ENCODE measurements at regions not wholly inside any gene's neighbourhood (a gene's known extent, or its start where the extent isn't known, plus 50 kb on each side); places are given as distances from the start of the nearest gene placed in this dataset.

DNA sequence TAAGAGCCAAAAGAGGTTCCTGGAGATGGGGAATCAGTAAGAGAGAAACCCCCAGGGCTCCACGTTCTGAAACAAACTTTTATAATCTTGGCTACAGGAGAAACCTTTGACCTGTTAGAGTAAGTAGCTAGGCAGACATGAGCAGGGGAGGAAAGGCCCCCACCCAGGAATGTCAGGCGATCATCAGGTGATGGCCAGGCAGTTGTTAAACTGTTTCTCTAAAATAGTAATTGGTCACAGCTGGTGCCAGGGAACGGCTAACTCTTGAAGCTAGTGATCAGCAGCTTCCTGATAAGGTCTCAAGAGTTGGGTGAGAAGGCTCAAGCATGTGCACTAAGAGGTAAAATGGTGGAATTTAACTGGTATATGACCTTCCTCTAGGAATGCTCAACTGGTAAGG is 263.8 kb downstream of the HDGFL1 start:
- TF ChIP-seq, protein P1, sequence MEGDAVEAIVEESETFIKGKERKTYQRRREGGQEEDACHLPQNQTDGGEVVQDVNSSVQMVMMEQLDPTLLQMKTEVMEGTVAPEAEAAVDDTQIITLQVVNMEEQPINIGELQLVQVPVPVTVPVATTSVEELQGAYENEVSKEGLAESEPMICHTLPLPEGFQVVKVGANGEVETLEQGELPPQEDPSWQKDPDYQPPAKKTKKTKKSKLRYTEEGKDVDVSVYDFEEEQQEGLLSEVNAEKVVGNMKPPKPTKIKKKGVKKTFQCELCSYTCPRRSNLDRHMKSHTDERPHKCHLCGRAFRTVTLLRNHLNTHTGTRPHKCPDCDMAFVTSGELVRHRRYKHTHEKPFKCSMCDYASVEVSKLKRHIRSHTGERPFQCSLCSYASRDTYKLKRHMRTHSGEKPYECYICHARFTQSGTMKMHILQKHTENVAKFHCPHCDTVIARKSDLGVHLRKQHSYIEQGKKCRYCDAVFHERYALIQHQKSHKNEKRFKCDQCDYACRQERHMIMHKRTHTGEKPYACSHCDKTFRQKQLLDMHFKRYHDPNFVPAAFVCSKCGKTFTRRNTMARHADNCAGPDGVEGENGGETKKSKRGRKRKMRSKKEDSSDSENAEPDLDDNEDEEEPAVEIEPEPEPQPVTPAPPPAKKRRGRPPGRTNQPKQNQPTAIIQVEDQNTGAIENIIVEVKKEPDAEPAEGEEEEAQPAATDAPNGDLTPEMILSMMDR (IDR thresholded peaks at IDR 0.05), result no peak
- no peak for TF ChIP-seq EP300 (IDR thresholded peaks at IDR 0.05; ENCODE audit: low read depth)

Measured in transverse colon (tissue), 3 donors.